GM18519 (cell line): ENCODE measurements at regions not wholly inside any gene's neighbourhood (a gene's known extent, or its start where the extent isn't known, plus 50 kb on each side); places are given as distances from the start of the nearest gene placed in this dataset.
"Not testable (repeated sequence)": the region's sequence is repeated elsewhere in the genome, so short reads cannot be mapped to it uniquely, and the experiment has no call there.

Experiments used
- ATAC-seq: cut with Tn5 transposase; IDR thresholded peaks from one replicate; pipeline ENCODE4 v1.9.1; 2021; ENCODE audit warnings: mild to moderate bottlenecking, moderate library complexity; ENCODE audit not compliant: unreplicated experiment, low FRiP score

DNA sequence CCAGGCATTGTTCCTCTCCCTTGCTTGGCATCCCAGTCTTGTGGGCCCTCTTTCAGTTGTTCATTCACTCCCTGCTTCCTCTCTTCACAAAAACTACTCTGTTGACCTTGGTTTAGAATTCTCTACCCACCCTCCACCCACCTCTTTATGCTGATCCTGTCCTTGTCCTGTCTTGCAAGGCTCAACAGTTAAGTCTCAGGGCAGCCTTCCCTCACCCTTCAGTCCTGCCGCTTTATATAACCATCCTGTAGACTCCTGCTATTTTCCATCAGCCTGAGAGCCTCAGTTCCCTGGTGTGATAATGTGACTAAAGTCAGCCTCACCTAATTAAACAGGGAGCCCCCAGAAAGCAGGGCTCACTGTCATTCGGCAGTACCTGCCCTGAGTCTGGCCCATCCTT is 1763.0 kb downstream of the SPATA31A7 start:
- not testable (repeated sequence) for ATAC-seq
